ENCODE measurements at regions not wholly inside any gene's neighbourhood (a gene's known extent, or its start where the extent isn't known, plus 50 kb on each side); places are given as distances from the start of the nearest gene placed in this dataset.

DNA sequence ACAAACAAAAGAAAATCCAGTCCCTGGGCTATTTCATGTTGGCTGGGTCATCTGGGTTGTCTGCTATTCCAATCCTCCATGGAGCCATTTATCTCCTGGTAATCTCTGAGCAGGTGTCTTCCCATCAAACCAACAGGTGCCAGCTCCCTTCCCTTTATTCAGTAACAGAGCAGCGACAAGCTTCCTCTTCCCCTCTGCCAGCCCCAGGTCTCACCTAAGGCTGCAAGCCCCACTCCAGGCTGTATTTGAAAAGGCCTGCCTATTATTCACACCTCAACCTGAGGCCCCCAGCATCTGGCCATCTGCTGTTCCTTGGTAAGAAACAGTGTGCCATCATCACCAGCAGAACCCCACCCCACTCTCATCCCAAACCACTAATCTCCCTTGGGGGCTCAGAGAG, 436.2 kb downstream of the BUD13 start:
- Histone ChIP-seq H3K27ac (ENCODE audit: low read length) (no peak overlapping the region), H2AFZ (ENCODE audit: low read depth, low read length) (no peak overlapping the region), H3K4me3 (ENCODE audit: low read length) (no peak overlapping the region), H3K36me3 (ENCODE audit: insufficient read depth, low read length) (no peaks in the 10 kb centered on the region), H3K9me3 (ENCODE audit: low read length) (peaks cover 8% of the 10 kb centered on the region), H4K20me1 (ENCODE audit: insufficient read depth) (no peaks in the 10 kb centered on the region), H3K9ac (ENCODE audit: low read length) (no peak overlapping the region), H3F3A (ENCODE audit: insufficient read depth, low read length, poor library complexity, severe bottlenecking) (no peaks in the 10 kb centered on the region), H3K9me2 (ENCODE audit: insufficient read depth, low read length) (no peaks in the 10 kb centered on the region), H3K4me2 (ENCODE audit: low read length) (no peak overlapping the region), H3K79me2 (replicated peaks; ENCODE audit: insufficient read depth, low read length) (no peaks in the 10 kb centered on the region), H3K27me3 (ENCODE audit: insufficient read depth, low read depth, low read length) (no peaks in the 10 kb centered on the region)
- TF ChIP-seq MXI1 (conservative IDR thresholded peaks at IDR 0.05; ENCODE audit: poor library complexity, severe bottlenecking) (no peak), REST (IDR thresholded peaks at IDR 0.05; ENCODE audit: borderline replicate concordance) (no peak), RAD21 (conservative IDR thresholded peaks at IDR 0.05) (no peak), CTCF (IDR thresholded peaks at IDR 0.05; ENCODE audit: poor library complexity, severe bottlenecking) (no peak), SMC3 (conservative IDR thresholded peaks at IDR 0.05; ENCODE audit: poor library complexity) (no peak), TAF1 (IDR thresholded peaks at IDR 0.05; ENCODE audit: low read depth) (no peak), EP300 (conservative IDR thresholded peaks at IDR 0.05; ENCODE audit: poor library complexity, severe bottlenecking) (no peak), EZH2 (IDR thresholded peaks at IDR 0.05; ENCODE audit: borderline replicate concordance, insufficient read depth, low read length, poor library complexity, severe bottlenecking) (no peak)

GRCh38 chr11:116335891-116336290, 436.9 kb downstream of the BUD13 start:
- H3K4me2 ChIP-seq (ENCODE audit: low read length), result no peak overlapping the region
- H3K36me3 ChIP-seq (ENCODE audit: insufficient read depth, low read length), result no peaks in the 10 kb centered on the region
- no peak for TF ChIP-seq RAD21 (conservative IDR thresholded peaks at IDR 0.05)
- TF ChIP-seq REST (IDR thresholded peaks at IDR 0.05; ENCODE audit: borderline replicate concordance), result no peak
- no peak for TF ChIP-seq POLR2AphosphoS5 (IDR thresholded peaks at IDR 0.05)
- TF ChIP-seq EP300 (conservative IDR thresholded peaks at IDR 0.05; ENCODE audit: poor library complexity, severe bottlenecking), result no peak
- no peak for TF ChIP-seq EZH2 (IDR thresholded peaks at IDR 0.05; ENCODE audit: borderline replicate concordance, insufficient read depth, low read length, poor library complexity, severe bottlenecking)
- TF ChIP-seq CTCF (IDR thresholded peaks at IDR 0.05; ENCODE audit: poor library complexity, severe bottlenecking), result no peak
- no peak for TF ChIP-seq SMC3 (conservative IDR thresholded peaks at IDR 0.05; ENCODE audit: poor library complexity)
- TF ChIP-seq MXI1 (conservative IDR thresholded peaks at IDR 0.05; ENCODE audit: poor library complexity, severe bottlenecking), result no peak
- no peaks in the 10 kb centered on the region for H4K20me1 ChIP-seq (ENCODE audit: insufficient read depth)
- no peaks in the 10 kb centered on the region for H3K27me3 ChIP-seq (ENCODE audit: insufficient read depth, low read depth, low read length)
- no peaks in the 10 kb centered on the region for H3F3A ChIP-seq (ENCODE audit: insufficient read depth, low read length, poor library complexity, severe bottlenecking)
- H3K79me2 ChIP-seq (replicated peaks; ENCODE audit: insufficient read depth, low read length), result no peaks in the 10 kb centered on the region
- no peaks in the 10 kb centered on the region for H3K9me2 ChIP-seq (ENCODE audit: insufficient read depth, low read length)
- no peak overlapping the region for H3K4me3 ChIP-seq (ENCODE audit: low read length)
- H3K9me3 ChIP-seq (ENCODE audit: low read length), result peaks cover 8% of the 10 kb centered on the region
- no peak overlapping the region for H3K27ac ChIP-seq (ENCODE audit: low read length)
- no peak overlapping the region for H2AFZ ChIP-seq (ENCODE audit: low read depth, low read length)
- no peak overlapping the region for H3K9ac ChIP-seq (ENCODE audit: low read length)

All from neural cell (in vitro differentiated cells).